NAMALWA (cell line): ENCODE measurements at regions not wholly inside any gene's neighbourhood (a gene's known extent, or its start where the extent isn't known, plus 50 kb on each side); places are given as distances from the start of the nearest gene placed in this dataset.
"Not testable (repeated sequence)": the region's sequence is repeated elsewhere in the genome, so short reads cannot be mapped to it uniquely, and the experiment has no call there.

Experiments used
- DNase-seq: peaks from one replicate; pipeline ENCODE4 v3.0.0-alpha.2; 2015; ENCODE audit warnings: low spot score

DNA sequence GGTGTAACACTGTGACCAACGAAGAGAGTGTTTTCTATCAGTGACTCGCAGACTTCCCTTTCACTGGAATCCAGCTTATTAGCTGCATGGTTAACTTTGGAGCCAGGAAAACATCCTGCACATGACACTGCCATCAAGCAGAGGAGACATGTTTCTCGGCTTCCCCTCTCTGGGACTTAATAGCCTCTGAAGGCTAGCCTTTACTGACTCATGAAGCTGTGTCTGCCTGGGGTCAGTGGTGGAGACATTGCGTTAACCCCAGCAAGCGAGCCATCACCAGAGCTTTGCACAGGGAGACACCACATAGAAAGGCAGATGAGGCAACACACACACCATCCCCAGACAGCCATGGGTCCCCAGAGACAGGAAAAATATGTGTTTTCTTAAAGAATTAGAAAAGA, 126.9 kb upstream of the PRICKLE1 start:
- no peak for DNase-seq

DNA sequence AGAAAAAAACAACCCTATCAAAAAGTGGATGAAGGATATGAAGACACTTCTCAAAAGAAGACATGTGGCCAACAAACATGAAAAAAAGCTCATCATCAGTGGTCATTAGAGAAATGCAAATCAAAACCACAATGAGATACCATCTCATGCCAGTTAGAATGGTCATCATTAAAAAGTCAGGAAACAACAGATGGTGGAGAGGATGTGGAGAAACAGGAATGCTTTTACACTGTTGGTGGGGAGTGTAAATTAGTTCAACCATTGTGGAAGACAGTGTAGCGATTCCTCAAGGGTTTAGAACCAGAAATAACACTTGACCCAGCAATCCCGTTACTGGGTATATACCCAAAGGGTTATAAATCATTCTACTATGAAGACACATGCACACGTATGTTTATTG, 124.0 kb upstream of the PRICKLE1 start:
- not testable (repeated sequence) for DNase-seq

DNA sequence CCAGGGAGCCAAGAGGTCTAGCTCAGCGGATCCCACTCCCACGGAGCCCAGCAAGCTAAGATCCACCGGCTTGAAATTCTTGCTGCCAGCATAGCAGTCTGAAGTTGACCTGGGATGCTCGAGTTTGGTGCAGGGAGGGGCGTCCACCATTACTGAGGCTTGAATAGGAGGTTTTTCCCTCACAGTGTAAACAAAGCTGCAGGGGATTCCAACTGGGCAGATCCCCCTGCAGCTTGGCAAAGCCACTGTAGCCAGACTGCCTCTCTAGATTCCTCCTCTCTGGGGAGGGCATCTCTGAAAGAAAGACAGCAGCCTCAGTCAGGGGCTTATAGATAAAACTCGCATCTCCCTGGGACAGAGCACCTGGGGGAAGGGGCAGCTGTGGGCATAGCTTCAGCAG, 118.8 kb upstream of the PRICKLE1 start:
- not testable (repeated sequence) for DNase-seq

DNA sequence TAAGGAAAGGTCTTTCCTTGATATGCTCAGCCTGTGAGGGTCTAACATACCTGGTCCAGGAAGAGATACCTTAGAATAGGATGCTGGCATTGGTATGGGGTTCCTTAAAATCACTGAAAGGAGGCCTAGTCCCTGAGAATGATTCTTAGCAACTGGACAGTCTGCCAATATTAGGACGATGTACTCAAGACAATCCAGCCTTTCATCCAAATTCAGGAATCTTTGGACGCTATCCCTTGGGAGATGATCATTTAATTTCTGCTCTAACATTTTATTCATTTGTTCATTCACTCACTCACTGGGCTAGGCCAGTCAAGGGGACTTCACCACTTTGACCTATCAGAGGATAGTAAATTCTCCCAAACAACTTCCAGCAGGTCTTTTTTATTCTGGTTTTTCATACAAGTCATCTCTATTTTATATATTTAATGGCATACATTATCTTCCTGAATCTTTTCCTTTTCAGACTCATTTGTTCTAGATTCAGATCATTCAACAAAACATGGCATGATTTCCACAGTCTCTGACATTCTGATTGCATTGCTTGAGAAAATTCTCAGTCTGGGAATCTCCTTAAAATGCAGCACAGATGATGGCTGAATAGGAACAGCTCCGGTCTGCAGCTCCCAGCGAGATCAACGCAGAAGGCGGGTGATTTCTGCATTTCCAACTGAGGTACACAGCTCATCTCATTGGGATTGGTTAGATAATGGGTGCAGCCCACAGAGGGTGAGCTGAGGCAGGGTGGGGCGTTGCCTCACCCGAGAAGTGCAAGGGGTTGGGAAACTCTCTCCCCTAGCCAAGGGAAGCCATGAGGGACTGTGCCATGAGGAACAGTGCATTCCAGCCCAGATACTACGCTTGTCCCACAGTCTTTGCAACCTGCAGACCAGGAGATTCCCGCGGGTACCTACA, 118.0 kb upstream of the PRICKLE1 start:
- no peak for DNase-seq

DNA sequence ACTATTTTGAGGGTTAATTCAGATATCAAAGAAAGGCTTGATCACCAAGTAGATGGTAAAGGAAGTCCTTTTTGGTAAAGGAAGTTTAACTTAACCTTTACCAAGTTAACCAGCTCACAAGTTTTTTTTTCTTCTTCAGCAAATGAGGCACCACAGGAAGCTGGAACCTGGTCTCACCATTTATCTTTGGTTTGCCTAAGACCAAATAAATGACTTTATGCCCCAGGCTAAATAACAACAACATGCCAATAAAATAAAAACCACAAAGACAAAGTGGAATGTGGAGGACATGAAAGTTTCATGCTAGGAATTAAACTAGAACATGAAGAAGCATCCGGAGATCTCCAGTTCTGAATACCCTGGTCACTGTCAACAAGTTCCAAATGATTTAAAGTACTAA, 116.8 kb upstream of the PRICKLE1 start:
- DNase-seq, result no peak

DNA sequence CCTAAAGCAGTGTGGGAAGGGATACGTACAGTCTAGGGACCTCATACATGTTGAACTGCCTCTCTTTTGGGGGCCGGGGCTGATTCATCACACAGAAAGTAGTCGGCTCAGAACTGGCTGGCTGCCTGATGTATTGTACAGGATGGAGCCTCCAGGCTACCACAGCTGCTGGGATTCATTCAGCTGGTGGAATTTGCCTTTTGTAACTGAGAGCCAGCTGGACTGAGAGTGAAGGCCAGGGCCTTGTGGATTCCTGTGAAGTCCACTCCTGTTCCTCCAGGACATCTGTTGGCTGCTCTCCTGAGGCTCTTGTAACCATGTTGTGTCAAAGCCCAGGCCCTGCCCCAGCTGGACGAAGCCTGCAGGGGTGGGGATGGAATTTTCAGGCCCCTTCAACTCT, 116.3 kb upstream of the PRICKLE1 start:
- DNase-seq, result no peak

DNA sequence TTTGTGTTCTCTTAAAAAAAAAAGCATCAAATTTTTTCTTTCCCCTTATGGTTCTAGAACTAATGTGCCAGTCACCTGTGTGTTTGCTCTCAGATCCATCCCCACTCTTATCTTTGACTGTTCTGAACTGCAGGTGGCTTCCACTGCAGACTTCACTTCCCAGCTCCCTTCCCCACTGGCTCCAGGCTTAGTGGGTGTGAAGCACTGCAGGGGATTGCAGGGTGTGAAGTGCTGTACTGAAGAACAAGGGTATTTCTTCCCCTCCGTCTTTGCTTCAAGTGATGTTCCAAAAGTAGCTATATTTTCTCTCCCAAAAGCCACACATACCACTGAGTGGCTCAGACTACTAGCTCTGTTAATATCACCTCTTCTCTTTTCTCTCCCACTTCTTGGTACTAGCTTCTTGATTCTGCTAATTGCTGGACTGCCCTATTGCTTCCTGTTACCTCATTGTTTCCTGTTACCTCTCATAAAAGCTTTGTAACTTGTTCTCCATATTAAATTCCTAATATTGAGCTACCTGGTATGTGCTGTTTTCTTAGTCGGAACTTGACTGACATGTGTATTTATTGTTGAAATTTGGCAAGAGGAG, 115.4 kb upstream of the PRICKLE1 start:
- no peak for DNase-seq

DNA sequence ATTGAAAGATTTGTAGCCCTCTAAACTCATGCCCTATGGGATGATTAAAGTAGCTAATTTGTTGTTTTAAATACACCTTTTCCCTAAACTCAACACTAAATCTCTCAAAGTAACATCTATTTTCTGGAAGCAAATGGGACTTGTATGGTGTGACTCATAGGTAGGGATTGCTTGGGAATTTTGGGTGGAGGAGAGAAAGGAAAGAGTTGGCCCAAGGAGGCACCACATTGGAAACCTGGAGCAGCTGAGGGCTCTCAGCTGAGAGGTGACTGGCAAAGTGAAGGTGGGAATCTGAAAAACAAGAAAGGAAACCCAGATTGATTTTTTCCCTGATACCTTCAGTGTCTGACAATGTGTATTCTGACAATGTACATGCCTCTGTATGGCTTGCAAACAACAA, 114.8 kb upstream of the PRICKLE1 start:
- DNase-seq, result no peak

DNA sequence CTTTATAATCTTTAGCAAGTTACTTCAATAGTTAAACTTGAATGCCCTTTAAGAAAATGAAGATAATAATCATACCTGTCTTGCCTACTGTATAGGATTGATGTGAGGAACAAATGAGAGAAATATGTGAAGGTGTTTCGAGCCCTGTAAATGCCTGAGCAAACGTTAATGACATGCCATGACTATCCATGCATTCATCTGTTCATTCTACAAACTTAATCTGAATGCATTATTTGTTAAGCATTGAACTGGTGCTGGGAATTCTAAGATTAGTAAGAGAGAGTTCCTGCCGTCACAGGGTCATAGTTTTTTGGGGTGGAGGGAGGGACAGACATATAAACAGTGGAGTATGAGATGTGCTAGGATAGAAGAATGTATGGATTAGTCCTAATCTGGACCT, 111.5 kb upstream of the PRICKLE1 start:
- DNase-seq, result no peak

DNA sequence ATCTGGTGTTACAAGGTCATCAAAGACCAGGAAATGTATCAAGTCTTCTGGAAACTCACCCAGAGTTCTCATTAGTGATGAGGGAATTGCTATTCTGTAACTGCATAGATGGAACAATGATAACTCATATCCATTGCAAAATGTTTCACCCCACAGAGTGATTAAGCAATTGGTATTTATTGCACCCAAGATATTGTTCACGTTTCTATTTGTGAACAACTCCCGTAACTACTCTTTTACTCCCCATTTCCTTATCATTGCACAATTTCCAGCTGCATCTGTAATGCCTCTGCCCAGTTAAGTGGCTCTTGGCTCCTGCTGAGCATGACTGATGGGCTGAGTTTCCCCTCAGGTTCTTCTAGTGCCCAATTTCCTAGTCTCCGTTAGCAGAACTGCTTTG, 108.7 kb upstream of the PRICKLE1 start:
- no peak for DNase-seq

DNA sequence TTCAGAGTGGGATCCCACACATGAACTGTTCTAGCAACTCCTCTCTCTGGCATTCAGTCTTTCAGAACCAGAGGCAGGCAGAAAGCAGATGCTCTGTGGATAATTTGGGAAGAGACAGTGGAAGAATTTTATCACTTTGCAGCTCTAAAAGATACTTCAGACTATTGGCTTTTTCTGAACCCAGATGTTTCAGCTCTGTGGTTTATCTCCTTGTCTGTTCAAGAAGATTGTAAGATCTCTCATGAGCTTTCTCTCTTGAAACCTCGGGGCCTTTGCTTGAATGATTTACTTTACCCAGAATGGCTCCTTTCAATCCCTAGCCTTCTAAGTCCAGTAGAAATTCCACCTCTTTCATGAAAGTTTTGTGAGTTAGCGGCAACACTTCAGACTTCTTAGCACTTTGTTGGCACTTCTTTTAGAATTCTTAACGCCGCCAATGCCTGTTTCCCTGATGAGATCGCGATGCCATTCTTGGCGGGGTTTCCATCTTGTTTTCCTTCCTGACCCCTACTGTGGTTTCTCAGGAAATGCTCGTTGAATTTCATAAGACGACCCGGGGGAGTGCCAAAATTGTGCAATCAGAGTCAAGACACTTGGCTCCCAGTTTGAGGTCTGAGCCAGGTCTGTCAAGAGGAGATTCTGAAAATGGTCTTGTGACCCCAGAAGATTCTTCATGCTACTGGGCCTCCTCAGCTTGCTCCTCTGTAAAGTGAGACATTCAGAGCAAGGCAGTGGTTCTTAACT, 107.0 kb upstream of the PRICKLE1 start:
- DNase-seq, result no peak

DNA sequence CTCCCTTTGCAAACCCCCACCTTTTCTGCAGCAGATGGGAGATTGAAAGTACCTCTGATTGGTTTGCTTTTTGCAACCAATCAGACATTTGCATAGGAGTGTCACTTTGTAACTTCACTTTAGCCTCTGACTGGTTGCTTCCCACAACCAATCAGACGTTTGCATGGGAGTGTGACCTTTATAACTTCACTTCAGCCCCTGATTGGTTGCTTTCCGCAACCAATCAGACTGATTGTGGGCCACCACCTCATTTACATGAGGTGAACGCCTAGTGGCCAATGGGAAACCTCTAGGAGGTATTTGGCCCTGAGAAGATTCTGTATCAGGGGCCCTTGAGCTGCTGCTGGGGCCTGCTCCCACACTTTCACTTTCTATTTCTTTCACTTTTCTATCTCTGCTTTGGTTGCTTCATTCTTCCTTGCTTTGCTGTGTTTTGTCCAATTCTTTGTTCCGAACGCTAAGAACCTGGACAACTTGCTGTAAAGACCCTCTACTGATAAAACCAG, 106.0 kb upstream of the PRICKLE1 start:
- DNase-seq, result peak; percentile 46

DNA sequence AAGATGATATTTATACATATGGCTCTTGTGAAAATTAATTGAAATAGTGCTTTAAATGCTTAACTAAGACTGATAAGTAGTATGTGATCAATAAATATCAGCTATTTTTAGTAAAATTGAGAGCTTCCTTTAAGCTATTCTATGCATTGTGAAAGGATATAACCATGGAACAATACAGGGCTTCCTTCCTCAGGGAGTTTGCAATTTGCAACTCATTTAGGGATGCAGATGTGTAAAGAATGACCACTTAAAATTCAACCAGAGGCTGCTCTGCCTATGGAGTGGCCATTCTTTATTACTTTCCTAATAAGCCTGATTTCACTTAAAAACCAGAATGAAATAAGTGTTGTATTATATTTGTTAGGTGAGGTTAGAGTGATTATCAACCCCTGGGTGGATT, 103.2 kb upstream of the PRICKLE1 start:
- DNase-seq, result no peak

DNA sequence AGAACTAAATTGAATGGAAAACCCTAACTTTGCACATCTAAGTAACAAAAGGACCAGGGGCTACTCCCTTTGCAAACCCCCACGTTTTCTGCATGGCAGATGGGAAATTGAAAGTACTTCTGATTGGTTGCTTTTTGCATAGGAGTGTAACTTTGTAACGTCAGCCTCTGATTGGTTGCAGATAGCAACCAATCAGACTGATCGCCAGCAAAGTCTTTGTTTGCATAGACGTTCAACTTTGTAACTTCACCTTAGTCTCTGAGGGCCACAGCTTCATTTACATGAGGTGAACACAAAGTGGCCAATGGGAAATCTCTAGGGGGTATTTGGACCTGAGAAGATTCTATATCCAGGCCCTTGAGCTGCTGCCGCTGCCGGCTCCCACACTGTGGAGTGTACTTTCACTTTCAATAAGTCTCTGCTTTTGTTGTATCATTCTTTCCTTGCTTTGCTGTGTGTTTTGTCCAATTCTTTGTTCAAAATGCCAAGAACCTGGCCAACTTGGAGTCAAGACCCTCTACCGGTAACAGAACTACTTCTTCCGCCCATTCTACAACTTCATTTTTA, 102.5 kb upstream of the PRICKLE1 start:
- DNase-seq, result no peak

DNA sequence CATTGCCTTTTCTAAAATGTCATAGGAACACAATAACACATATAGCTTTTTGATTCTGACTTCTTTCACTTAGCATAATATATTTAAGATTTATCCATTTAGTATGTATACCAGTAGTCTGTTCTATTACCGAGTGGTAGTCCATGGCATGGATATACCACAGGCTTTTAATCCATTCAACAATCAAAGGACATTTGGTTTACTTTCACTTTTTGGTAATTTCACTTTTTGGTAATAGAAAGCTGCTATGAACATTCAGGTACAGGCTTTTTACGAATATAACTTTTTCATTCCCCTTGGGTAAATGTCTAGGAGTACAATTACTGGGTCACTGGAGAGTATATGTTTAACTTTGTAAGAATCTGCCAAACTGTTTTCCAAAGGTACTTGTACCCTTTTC, 100.7 kb upstream of the PRICKLE1 start:
- DNase-seq, result no peak

DNA sequence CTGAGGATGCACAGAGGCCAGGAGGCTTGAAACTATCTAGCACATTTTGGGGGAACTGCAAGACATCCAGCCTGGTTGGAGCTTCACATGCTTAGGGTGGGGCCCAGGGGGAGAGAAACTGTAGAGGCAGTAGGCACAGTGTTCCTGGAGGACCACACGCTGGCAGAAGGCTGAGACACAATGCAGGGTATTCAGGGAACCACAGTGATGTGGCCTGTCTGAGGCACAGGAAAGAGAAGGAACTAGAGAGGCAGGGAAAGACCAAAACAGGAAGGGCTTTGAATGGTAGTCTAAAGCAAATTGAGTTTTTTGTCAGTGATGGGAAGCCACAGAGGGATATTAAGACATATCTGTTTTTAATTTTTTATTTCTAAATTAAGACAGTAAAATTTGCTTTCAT, 100.2 kb upstream of the PRICKLE1 start:
- no peak for DNase-seq

DNA sequence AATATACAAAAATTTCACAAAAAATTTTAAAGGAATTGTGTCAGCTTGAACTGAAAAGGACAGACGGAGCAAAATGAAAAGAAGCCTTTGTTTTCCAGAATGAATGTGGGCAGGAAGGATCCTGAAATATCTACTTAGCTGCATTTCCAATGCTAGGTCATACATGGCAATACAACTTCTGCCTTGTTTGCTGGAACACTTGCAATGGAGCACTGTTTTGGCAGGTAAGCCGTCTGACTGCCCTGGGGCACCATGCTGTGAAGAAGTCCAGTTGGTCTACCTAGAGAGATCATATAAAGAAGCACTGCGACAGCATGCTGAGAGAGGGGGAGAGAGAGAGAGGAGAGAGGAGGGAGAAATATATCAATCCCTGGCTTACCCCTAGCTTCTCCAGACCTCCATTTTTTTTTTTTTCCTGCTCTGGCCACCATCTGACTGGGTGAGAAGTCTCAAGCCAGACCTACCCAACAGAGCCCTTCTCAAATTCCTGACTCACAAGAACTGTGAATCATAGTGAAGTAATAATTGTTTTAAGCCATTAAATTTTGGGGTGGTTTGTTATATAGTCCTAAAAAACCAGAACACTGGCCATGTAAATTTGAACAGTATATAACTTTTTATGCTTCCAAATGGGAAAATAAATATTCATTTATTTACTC, 97.1 kb upstream of the PRICKLE1 start:
- no peak for DNase-seq

DNA sequence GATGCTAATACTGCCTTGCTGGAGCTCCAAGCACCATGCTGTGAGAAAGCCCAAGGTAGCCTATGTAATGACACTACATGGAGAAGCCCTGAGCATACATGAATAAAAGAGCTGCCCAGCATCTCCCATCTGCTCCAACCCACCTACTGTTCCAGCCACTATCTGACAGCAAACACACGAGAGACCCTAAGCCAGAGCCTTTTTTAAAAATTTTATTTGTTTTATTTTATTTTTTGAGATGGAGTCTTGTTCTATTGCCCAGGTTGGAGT, 95.2 kb upstream of the PRICKLE1 start:
- no peak for DNase-seq

DNA sequence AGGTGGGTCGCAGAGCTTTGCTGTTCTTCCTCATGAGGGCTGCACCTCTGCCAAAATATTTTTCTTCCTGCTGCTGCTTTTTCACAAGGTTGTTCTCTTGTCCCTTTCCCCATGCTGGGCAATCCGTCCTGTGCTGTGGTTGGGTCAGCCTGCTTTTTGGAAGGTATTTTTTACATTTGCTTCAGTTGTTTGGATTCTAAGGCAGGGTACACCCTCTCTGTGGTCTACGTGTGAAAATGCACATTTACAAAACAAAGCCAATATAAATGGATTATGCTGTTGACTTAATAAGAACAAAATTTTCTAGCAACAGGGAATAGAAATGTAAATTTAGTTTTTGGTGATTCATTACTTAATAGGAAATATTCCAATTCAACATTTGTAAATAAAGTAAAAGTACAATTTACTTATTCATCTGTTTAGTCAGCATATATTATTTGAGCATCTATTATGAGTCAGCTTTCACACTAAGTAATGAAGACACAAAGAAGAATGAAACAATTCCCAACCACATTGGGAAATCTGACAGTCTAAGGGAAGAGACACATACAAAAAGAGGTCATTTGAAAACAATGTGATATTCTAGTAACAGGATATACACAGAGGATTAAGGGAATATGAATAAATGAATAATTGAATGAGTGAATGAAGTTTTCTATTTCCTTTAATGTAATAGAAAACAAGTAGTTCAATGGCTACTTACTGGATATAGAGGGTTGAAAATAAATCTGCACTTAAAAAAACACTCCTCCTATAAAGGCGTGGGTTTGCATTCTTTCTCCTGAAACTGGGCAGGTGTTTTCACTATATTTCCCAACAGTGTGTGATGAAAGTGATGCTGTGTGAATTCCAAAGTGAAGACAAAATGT, 94.6 kb upstream of the PRICKLE1 start:
- no peak for DNase-seq

DNA sequence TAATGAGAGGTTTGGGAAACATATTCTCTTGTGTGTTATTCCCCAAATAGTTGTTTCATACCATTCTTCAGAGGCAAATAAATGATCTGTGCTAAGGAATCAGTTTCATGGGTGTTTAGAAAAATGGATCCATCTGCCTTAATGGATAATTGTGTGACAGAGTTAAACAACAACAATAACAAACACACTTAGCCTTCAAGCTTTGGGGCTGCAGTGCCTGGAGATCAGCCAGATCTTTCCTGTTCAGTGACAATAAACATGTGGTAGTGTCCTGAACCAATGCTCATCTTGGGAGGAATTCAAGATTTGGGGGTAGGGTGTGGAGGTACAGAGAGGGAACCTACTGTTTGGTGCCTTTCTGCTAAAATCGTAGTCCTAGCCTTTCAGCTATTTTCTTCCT, 93.7 kb upstream of the PRICKLE1 start:
- no peak for DNase-seq

DNA sequence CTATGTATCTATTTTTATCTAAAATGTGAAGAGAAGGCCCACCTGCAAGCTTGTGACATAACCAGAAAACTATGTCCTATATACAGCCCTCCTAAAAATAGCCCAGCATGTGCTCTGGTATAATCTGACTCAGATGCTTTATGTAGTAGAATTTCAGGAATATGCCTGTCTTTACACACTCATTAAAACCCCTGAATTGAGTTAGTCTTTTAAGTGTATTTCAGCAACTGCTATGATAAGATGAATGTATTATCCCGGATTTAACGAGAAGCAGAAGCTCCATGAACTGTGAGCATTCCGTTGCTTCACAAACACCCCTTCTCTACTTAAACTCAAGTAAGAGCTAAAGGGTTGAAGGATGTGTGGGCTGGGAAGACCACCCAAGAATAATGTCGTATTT, 89.9 kb upstream of the PRICKLE1 start:
- no peak for DNase-seq
